HG03103 (cell line): ENCODE measurements at regions not wholly inside any gene's neighbourhood (a gene's known extent, or its start where the extent isn't known, plus 50 kb on each side); places are given as distances from the start of the nearest gene placed in this dataset.

ENCODE experiments used
- ATAC-seq: cut with Tn5 transposase; IDR thresholded peaks from one replicate; pipeline ENCODE4 v1.9.1; 2021; ENCODE audit warnings: low read depth; ENCODE audit not compliant: unreplicated experiment

- no peak for ATAC-seq
Observed at GRCh38 chr5:110203661-110204060, 513.9 kb downstream of the MAN2A1 start.

GRCh38 chr5:110209401-110209800 lies 517.1 kb downstream of the TMEM232 start:
- ATAC-seq = no peak

GRCh38 chr5:110218981-110219380 lies 507.5 kb downstream of the TMEM232 start:
- ATAC-seq = no peak

GRCh38 chr5:110219769-110220168 lies 506.7 kb downstream of the TMEM232 start:
- ATAC-seq = no peak

GRCh38 chr5:110221036-110221435 lies 505.4 kb downstream of the TMEM232 start:
- no peak for ATAC-seq

GRCh38 chr5:110224050-110224449 lies 502.4 kb downstream of the TMEM232 start:
- ATAC-seq = no peak

GRCh38 chr5:110225949-110226348 lies 500.5 kb downstream of the TMEM232 start:
- ATAC-seq = no peak

- no peak for ATAC-seq
Observed at GRCh38 chr5:110239786-110240185, 486.7 kb downstream of the TMEM232 start.

- ATAC-seq = no peak
Observed at GRCh38 chr5:110242950-110243349, 483.5 kb downstream of the TMEM232 start.

- no peak for ATAC-seq
Observed at GRCh38 chr5:110248921-110249320, 477.6 kb downstream of the TMEM232 start.

- no peak for ATAC-seq
Observed at GRCh38 chr5:110250355-110250754, 476.1 kb downstream of the TMEM232 start.

- ATAC-seq = no peak
Observed at GRCh38 chr5:110250755-110251154, 475.7 kb downstream of the TMEM232 start.

- no peak for ATAC-seq
Observed at GRCh38 chr5:110251366-110251765, 475.1 kb downstream of the TMEM232 start.

GRCh38 chr5:110255194-110255593 lies 471.3 kb downstream of the TMEM232 start:
- ATAC-seq = no peak

GRCh38 chr5:110256298-110256697 lies 470.2 kb downstream of the TMEM232 start:
- no peak for ATAC-seq

- ATAC-seq = no peak
Observed at GRCh38 chr5:110257971-110258370, 468.5 kb downstream of the TMEM232 start.

GRCh38 chr5:110258460-110259216 lies 467.8 kb downstream of the TMEM232 start:
- no peak for ATAC-seq

GRCh38 chr5:110262749-110263148 lies 463.7 kb downstream of the TMEM232 start:
- no peak for ATAC-seq

GRCh38 chr5:110264661-110265060 lies 461.8 kb downstream of the TMEM232 start:
- no peak for ATAC-seq

GRCh38 chr5:110265162-110265561 lies 461.3 kb downstream of the TMEM232 start:
- no peak for ATAC-seq

- no peak for ATAC-seq
Observed at GRCh38 chr5:110267714-110268113, 458.8 kb downstream of the TMEM232 start.

- ATAC-seq = no peak
Observed at GRCh38 chr5:110268283-110268682, 458.2 kb downstream of the TMEM232 start.

GRCh38 chr5:110268985-110269384 lies 457.5 kb downstream of the TMEM232 start:
- no peak for ATAC-seq
